ENCODE measurements at regions not wholly inside any gene's neighbourhood (a gene's known extent, or its start where the extent isn't known, plus 50 kb on each side); places are given as distances from the start of the nearest gene placed in this dataset.

DNA sequence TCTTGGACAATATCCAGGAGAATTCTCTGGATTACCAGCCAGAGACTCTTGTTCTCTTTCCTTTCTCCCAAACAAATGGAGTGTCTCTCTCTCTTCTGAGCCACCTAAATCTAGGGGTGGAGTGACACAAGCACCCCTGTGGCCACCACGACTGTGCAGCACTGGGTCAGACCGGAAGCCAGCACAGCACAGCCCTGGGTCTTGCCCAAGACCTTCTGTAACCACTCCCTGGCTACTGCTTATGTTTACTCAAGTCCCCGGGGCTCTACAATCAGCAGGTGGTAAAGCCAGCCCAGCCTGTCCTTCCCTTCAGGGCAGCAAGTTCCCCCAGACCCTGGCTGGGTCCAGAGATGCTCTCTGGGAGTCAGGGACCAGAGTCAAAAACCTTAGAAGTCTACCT, 110.0 kb upstream of the TUT7 start:
- no peak for ATAC-seq
- POLR2A ChIA-PET (ENCODE audit: unreplicated experiment) = no interaction called here

DNA sequence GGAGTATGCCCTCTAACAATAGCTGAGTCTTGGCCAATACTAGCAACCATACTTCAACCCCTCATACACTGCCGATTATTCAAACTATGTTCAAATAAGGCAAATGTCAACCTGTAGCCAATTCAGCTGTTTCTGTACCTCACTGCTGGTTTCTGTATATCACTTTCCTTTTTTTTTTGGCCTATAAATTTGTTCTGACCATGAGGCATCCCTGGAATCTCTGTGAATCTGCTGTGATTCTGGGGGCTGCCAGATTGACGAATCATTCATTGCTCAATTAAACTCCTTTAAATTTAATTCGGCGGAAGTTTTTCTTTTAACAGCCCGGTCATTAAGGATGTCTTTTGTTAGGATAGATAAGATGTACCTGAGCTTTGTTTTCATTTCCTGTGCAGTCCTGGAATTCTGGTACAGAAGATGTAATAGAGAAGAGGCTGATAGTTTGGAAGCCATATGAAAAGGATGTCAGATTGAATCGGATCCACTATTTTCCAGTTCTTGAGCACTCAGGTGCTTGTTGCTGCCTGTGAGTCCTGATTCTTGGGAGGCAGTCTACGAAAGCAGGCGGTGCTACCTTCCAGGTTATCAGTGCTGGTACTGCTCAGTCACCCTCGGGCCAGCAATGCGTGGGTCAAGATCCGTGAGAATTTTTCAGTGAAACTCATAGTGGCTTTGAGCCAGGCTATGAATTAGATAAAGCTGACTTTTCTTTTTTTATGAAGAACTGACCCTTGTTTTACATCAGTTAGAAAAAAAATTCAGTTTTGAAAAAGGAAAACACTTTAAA, 106.2 kb upstream of the TUT7 start:
- no peak for DNase-seq
- no peaks in the 10 kb centered on the region for H3K9me2 ChIP-seq (replicated peaks; ENCODE audit: low read length)
- H3K27me3 ChIP-seq (ENCODE audit: low read length) = peaks cover 12% of the 10 kb centered on the region
- intact Hi-C loops (cut with micrococcal nuclease) = no loop called here
- POLR2A ChIA-PET (ENCODE audit: unreplicated experiment) = no interaction called here
- no peak overlapping the region for H3K4me2 ChIP-seq (ENCODE audit: low read length)
- H3K4me1 ChIP-seq (ENCODE audit: insufficient read depth, low read length) = no peaks in the 10 kb centered on the region
- CTCF ChIA-PET = no interaction called here
- ATAC-seq = no peak
- no TSS peak for BruUV-seq (replicated peaks)
- H2AFZ ChIP-seq (ENCODE audit: low read length) = no peak overlapping the region
- H4K20me1 ChIP-seq (ENCODE audit: low read length) = no peaks in the 10 kb centered on the region
- no peak overlapping the region for H3K27ac ChIP-seq (ENCODE audit: low read length)
- no peaks in the 10 kb centered on the region for H3K36me3 ChIP-seq (ENCODE audit: low read depth, low read length)
- no peak overlapping the region for H3K9ac ChIP-seq (ENCODE audit: low read length)
- no peak overlapping the region for H3K4me3 ChIP-seq (ENCODE audit: low read length)
- no peak for TF ChIP-seq EZH2 (IDR thresholded peaks at IDR 0.05; ENCODE audit: low read length, unreplicated experiment)
- TF ChIP-seq EZH2phosphoT487 (IDR thresholded peaks at IDR 0.05; ENCODE audit: borderline replicate concordance, low read length) = no peak
- TF ChIP-seq, protein P1, sequence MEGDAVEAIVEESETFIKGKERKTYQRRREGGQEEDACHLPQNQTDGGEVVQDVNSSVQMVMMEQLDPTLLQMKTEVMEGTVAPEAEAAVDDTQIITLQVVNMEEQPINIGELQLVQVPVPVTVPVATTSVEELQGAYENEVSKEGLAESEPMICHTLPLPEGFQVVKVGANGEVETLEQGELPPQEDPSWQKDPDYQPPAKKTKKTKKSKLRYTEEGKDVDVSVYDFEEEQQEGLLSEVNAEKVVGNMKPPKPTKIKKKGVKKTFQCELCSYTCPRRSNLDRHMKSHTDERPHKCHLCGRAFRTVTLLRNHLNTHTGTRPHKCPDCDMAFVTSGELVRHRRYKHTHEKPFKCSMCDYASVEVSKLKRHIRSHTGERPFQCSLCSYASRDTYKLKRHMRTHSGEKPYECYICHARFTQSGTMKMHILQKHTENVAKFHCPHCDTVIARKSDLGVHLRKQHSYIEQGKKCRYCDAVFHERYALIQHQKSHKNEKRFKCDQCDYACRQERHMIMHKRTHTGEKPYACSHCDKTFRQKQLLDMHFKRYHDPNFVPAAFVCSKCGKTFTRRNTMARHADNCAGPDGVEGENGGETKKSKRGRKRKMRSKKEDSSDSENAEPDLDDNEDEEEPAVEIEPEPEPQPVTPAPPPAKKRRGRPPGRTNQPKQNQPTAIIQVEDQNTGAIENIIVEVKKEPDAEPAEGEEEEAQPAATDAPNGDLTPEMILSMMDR (conservative IDR thresholded peaks at IDR 0.05; ENCODE audit: low read depth, low read length) = no peak
- no peaks in the 10 kb centered on the region for H3F3A ChIP-seq (ENCODE audit: low read length, unreplicated experiment)
- H3K79me2 ChIP-seq (ENCODE audit: low read length) = no peaks in the 10 kb centered on the region
- H3K9me3 ChIP-seq (ENCODE audit: low read length) = no peaks in the 10 kb centered on the region

More for the DNA sequence above, 110.0 kb upstream of the TUT7 start:
- no peaks in the 10 kb centered on the region for H3K9me3 ChIP-seq (ENCODE audit: low read length)
- H4K20me1 ChIP-seq (ENCODE audit: low read length) = no peaks in the 10 kb centered on the region
- H3K79me2 ChIP-seq (ENCODE audit: low read length) = no peaks in the 10 kb centered on the region
- 0 out of 2 replicates have a peak, but pooled peaks cover 4% of the 10 kb centered on the region for H3K27me3 ChIP-seq (ENCODE audit: low read length)
- no peak overlapping the region for H2AFZ ChIP-seq (ENCODE audit: low read length)
- no peaks in the 10 kb centered on the region for H3F3A ChIP-seq (ENCODE audit: low read length, unreplicated experiment)
- no peaks in the 10 kb centered on the region for H3K9me2 ChIP-seq (replicated peaks; ENCODE audit: low read length)
- TF ChIP-seq, protein P1 (conservative IDR thresholded peaks at IDR 0.05; ENCODE audit: low read depth, low read length) = no peak
- TF ChIP-seq EZH2phosphoT487 (IDR thresholded peaks at IDR 0.05; ENCODE audit: borderline replicate concordance, low read length) (no peak), EZH2 (IDR thresholded peaks at IDR 0.05; ENCODE audit: low read length, unreplicated experiment) (no peak)
- H3K4me1 ChIP-seq (ENCODE audit: insufficient read depth, low read length) = no peaks in the 10 kb centered on the region
- H3K27ac ChIP-seq (ENCODE audit: low read length) = no peak overlapping the region
- CTCF ChIA-PET = no interaction called here
- H3K36me3 ChIP-seq (ENCODE audit: low read depth, low read length) = no peaks in the 10 kb centered on the region
- no TSS peak for BruUV-seq (replicated peaks)
- no peak overlapping the region for H3K4me3 ChIP-seq (ENCODE audit: low read length)
- no peak overlapping the region for H3K9ac ChIP-seq (ENCODE audit: low read length)
- no peak for DNase-seq
- H3K4me2 ChIP-seq (ENCODE audit: low read length) = no peak overlapping the region
- intact Hi-C loops (cut with micrococcal nuclease) = no loop called here

DNA sequence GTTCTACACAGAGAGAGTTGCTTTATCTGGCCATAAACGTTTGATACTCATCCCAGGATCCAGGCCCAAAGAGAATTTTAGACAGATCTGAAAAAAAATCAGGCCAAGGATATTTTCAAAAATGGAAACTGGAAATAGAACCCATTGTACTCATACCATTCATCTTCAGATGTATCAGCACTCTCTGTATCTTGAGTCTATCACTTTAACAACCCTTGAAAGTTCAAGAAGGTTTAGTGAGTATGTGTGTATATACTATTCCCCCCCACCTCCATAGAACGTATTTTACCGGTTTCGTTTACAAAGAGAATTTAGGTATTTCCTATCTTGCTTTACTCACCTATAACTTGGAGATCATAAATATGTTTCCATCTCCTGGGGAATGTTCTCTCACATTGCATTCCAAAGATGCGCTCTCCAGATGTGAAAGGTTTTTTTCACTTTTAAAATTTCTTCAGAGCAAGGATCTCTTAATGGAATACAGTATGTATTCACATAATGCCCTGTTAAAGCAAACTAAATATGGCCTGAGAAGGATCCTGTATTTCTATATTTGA, 105.5 kb upstream of the TUT7 start:
- Histone ChIP-seq H3K4me3 (ENCODE audit: low read length) (no peak overlapping the region), H3K4me1 (ENCODE audit: insufficient read depth, low read length) (no peaks in the 10 kb centered on the region), H3K9ac (ENCODE audit: low read length) (no peak overlapping the region), H3K4me2 (ENCODE audit: low read length) (no peak overlapping the region), H3K36me3 (ENCODE audit: low read depth, low read length) (no peaks in the 10 kb centered on the region), H2AFZ (ENCODE audit: low read length) (no peak overlapping the region), H4K20me1 (ENCODE audit: low read length) (no peaks in the 10 kb centered on the region), H3K9me2 (replicated peaks; ENCODE audit: low read length) (no peaks in the 10 kb centered on the region), H3K27ac (ENCODE audit: low read length) (no peak overlapping the region), H3K27me3 (ENCODE audit: low read length) (peaks cover 19% of the 10 kb centered on the region), H3F3A (ENCODE audit: low read length, unreplicated experiment) (no peaks in the 10 kb centered on the region), H3K79me2 (ENCODE audit: low read length) (no peaks in the 10 kb centered on the region), H3K9me3 (ENCODE audit: low read length) (no peaks in the 10 kb centered on the region)
- CTCF ChIA-PET = no interaction called here
- no peak for ATAC-seq
- no peak for DNase-seq
- intact Hi-C loops (cut with micrococcal nuclease) = no loop called here
- TF ChIP-seq EZH2 (IDR thresholded peaks at IDR 0.05; ENCODE audit: low read length, unreplicated experiment) (no peak), EZH2phosphoT487 (IDR thresholded peaks at IDR 0.05; ENCODE audit: borderline replicate concordance, low read length) (no peak)
- TF ChIP-seq, protein P1 (conservative IDR thresholded peaks at IDR 0.05; ENCODE audit: low read depth, low read length) = no peak
- POLR2A ChIA-PET (ENCODE audit: unreplicated experiment) = no interaction called here
- BruUV-seq (replicated peaks) = no TSS peak

Measured in PC-3 (cell line).